Neural progenitor cell (in vitro differentiated cells): ENCODE measurements at regions not wholly inside any gene's neighbourhood (a gene's known extent, or its start where the extent isn't known, plus 50 kb on each side); places are given as distances from the start of the nearest gene placed in this dataset.

ENCODE experiments used
- CTCF ChIP-seq: fragments of 200-600 bp; sonication (generic); IDR thresholded peaks from 2 replicates; pipeline ENCODE4 v1.5.1; 2017; ENCODE audit warnings: antibody characterized with exemption, mild to moderate bottlenecking
- EZH2 ChIP-seq: fragments of 200-600 bp; sonication (generic); IDR thresholded peaks from 2 replicates; pipeline ENCODE4 v1.6.1; 2017; ENCODE audit warnings: antibody characterized with exemption, mild to moderate bottlenecking, moderate library complexity

DNA sequence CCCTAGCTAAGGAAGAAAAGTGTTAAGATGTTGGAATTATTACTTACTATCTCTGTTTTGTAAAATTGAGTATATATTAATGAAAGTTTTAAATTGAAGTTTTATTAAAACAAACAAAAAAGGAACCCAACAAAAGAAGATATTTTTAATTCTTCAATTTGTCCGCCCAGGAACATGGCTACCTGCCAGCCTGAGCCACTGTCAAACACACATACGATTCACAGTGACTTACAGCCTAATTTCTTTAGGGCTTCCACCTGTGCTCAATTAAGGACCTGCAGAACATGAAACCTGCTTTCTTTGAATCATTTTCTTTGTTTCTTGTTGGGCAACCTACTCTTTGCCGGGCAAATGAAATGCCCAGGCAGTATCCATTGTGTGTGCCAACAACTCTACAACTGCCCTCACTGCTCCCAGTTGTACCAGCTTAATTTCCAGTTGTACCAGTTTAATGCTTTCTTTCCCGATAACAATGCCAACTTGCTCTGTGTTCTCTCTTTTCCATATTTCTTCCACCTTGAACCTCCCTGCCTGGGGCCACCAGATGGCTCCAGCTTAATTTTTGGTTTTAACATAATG, 181.7 kb downstream of the GBA3 start:
- no peak for TF ChIP-seq CTCF
- TF ChIP-seq EZH2: no peak
